ENCODE measurements at regions not wholly inside any gene's neighbourhood (a gene's known extent, or its start where the extent isn't known, plus 50 kb on each side); places are given as distances from the start of the nearest gene placed in this dataset.

- DNase-seq: no peak
- no peak overlapping the region for H2BK120ac ChIP-seq (ENCODE audit: insufficient read depth, low read length, poor library complexity)
- no CpG with 5 or more reads among the region's 5 CpGs for WGBS (ENCODE audit: extremely low coverage, insufficient coverage, insufficient read length)
- no peak overlapping the region for H2AK5ac ChIP-seq (ENCODE audit: low read length)
- peaks cover 8% of the 10 kb centered on the region for H3K79me1 ChIP-seq (ENCODE audit: low read length)
- H3K36me3 ChIP-seq (ENCODE audit: control insufficient read depth in 1 of 2, insufficient read depth in 2 of 2, low read length in 2 of 2): no peaks in the 10 kb centered on the region
- H3K4ac ChIP-seq (ENCODE audit: low read depth, low read length): no peak overlapping the region
- H3K23ac ChIP-seq (ENCODE audit: low read length): no peak overlapping the region
- no peak overlapping the region for H3K14ac ChIP-seq (ENCODE audit: low read length)
- no peaks in the 10 kb centered on the region for H3K79me2 ChIP-seq (ENCODE audit: control insufficient read depth, insufficient read depth, low read length, poor library complexity)
- no peaks in the 10 kb centered on the region for H3K27me3 ChIP-seq (ENCODE audit: insufficient read depth, low read length)
- peaks cover 5% of the 10 kb centered on the region for H3K9me3 ChIP-seq (ENCODE audit: insufficient read depth, low read depth, low read length)
- no peak overlapping the region for H4K12ac ChIP-seq (ENCODE audit: low read depth, low read length)
- H3K9ac ChIP-seq (ENCODE audit: low read length): no peak overlapping the region
- H3K4me3 ChIP-seq (ENCODE audit: low read depth, low read length): no peak overlapping the region
- no peak overlapping the region for H3K4me2 ChIP-seq (ENCODE audit: low read length)
- no peak overlapping the region for H4K8ac ChIP-seq (ENCODE audit: low read depth, low read length)
- no peak overlapping the region for H3K18ac ChIP-seq (ENCODE audit: low read length)
- no peak overlapping the region for H2BK12ac ChIP-seq (ENCODE audit: low read length)
- no peak overlapping the region for H4K91ac ChIP-seq (ENCODE audit: low read depth, low read length)
- H3K27ac ChIP-seq (ENCODE audit: low read depth, low read length): no peak overlapping the region
- peaks cover 5 to 12% of the 10 kb centered on the region in 2 experiments for H3K4me1 ChIP-seq (ENCODE audit: control insufficient read depth in 1 of 2, insufficient read depth in 2 of 2, low read length in 2 of 2)
- H2AFZ ChIP-seq (ENCODE audit: insufficient read depth, low read length, poor library complexity): no peak overlapping the region
- no peak overlapping the region for H2BK5ac ChIP-seq (ENCODE audit: low read depth, low read length, poor library complexity)
Measured at GRCh38 chr12:41936333-41936732, 208.3 kb downstream of the GXYLT1 start.

GRCh38 chr12:41935911-41936310 lies 208.8 kb downstream of the GXYLT1 start:
- no CpG with 5 or more reads among the region's 3 CpGs for WGBS (ENCODE audit: extremely low coverage, insufficient coverage, insufficient read length)
- no peak overlapping the region for H3K18ac ChIP-seq (ENCODE audit: low read length)

GRCh38 chr12:41932470-41932991 lies 212.1 kb downstream of the GXYLT1 start:
- peak overlapping the region; percentile 72 for H4K91ac ChIP-seq (ENCODE audit: low read depth, low read length)
- peaks cover 9% of the 10 kb centered on the region for H3K79me1 ChIP-seq (ENCODE audit: low read length)
- peak overlapping the region; percentile 63 for H3K4me3 ChIP-seq (ENCODE audit: low read depth, low read length)
- H3K9me3 ChIP-seq (ENCODE audit: insufficient read depth, low read depth, low read length): peaks cover 5% of the 10 kb centered on the region
- H2BK120ac ChIP-seq (ENCODE audit: insufficient read depth, low read length, poor library complexity): peak overlapping the region; percentile 76
- no CpG with 5 or more reads among the region's 35 CpGs for WGBS (ENCODE audit: extremely low coverage, insufficient coverage, insufficient read length)
- no peaks in the 10 kb centered on the region for H3K36me3 ChIP-seq (ENCODE audit: control insufficient read depth in 1 of 2, insufficient read depth in 2 of 2, low read length in 2 of 2)
- DNase-seq: peak in 1 of 2 donors; percentile 27
- no peaks in the 10 kb centered on the region for H3K27me3 ChIP-seq (ENCODE audit: insufficient read depth, low read length)
- H3K14ac ChIP-seq (ENCODE audit: low read length): no peak overlapping the region
- no peak overlapping the region for H3K18ac ChIP-seq (ENCODE audit: low read length)
- peak overlapping the region; percentile 79 for H3K4me2 ChIP-seq (ENCODE audit: low read length)
- peaks cover 5 to 12% of the 10 kb centered on the region in 2 experiments for H3K4me1 ChIP-seq (ENCODE audit: control insufficient read depth in 1 of 2, insufficient read depth in 2 of 2, low read length in 2 of 2)
- H3K79me2 ChIP-seq (ENCODE audit: control insufficient read depth, insufficient read depth, low read length, poor library complexity): no peaks in the 10 kb centered on the region
- no peak overlapping the region for H3K23ac ChIP-seq (ENCODE audit: low read length)
- peak overlapping the region; percentile 45 for H2BK5ac ChIP-seq (ENCODE audit: low read depth, low read length, poor library complexity)
- H2BK12ac ChIP-seq (ENCODE audit: low read length): peak overlapping the region; percentile 18
- H2AK5ac ChIP-seq (ENCODE audit: low read length): no peak overlapping the region
- peak overlapping the region; percentile 80 for H2AFZ ChIP-seq (ENCODE audit: insufficient read depth, low read length, poor library complexity)
- H3K27ac ChIP-seq (ENCODE audit: low read depth, low read length): peak overlapping the region; percentile 64
- H3K4ac ChIP-seq (ENCODE audit: low read depth, low read length): no peak overlapping the region
- peak overlapping the region; percentile 53 for H3K9ac ChIP-seq (ENCODE audit: low read length)
- peak overlapping the region; percentile 72 for H4K8ac ChIP-seq (ENCODE audit: low read depth, low read length)
- H4K12ac ChIP-seq (ENCODE audit: low read depth, low read length): peak overlapping the region; percentile 11

More at GRCh38 chr12:41935911-41936310, 208.8 kb downstream of the GXYLT1 start:
- H3K9ac ChIP-seq (ENCODE audit: low read length): no peak overlapping the region
- no peaks in the 10 kb centered on the region for H3K79me2 ChIP-seq (ENCODE audit: control insufficient read depth, insufficient read depth, low read length, poor library complexity)
- H3K4ac ChIP-seq (ENCODE audit: low read depth, low read length): no peak overlapping the region
- H3K14ac ChIP-seq (ENCODE audit: low read length): no peak overlapping the region
- peaks cover 5% of the 10 kb centered on the region for H3K9me3 ChIP-seq (ENCODE audit: insufficient read depth, low read depth, low read length)
- no peaks in the 10 kb centered on the region for H3K36me3 ChIP-seq (ENCODE audit: control insufficient read depth in 1 of 2, insufficient read depth in 2 of 2, low read length in 2 of 2)
- H2BK5ac ChIP-seq (ENCODE audit: low read depth, low read length, poor library complexity): no peak overlapping the region
- H3K4me1 ChIP-seq (ENCODE audit: control insufficient read depth in 1 of 2, insufficient read depth in 2 of 2, low read length in 2 of 2): peaks cover 5 to 12% of the 10 kb centered on the region in 2 experiments
- no peak for DNase-seq
- no peak overlapping the region for H2AFZ ChIP-seq (ENCODE audit: insufficient read depth, low read length, poor library complexity)
- no peak overlapping the region for H2AK5ac ChIP-seq (ENCODE audit: low read length)
- no peak overlapping the region for H3K23ac ChIP-seq (ENCODE audit: low read length)
- H3K4me3 ChIP-seq (ENCODE audit: low read depth, low read length): no peak overlapping the region
- H3K27ac ChIP-seq (ENCODE audit: low read depth, low read length): no peak overlapping the region
- no peak overlapping the region for H4K12ac ChIP-seq (ENCODE audit: low read depth, low read length)
- H3K4me2 ChIP-seq (ENCODE audit: low read length): no peak overlapping the region
- no peak overlapping the region for H4K8ac ChIP-seq (ENCODE audit: low read depth, low read length)
- no peaks in the 10 kb centered on the region for H3K27me3 ChIP-seq (ENCODE audit: insufficient read depth, low read length)
- H3K79me1 ChIP-seq (ENCODE audit: low read length): peaks cover 9% of the 10 kb centered on the region
- no peak overlapping the region for H2BK120ac ChIP-seq (ENCODE audit: insufficient read depth, low read length, poor library complexity)
- no peak overlapping the region for H4K91ac ChIP-seq (ENCODE audit: low read depth, low read length)
- no peak overlapping the region for H2BK12ac ChIP-seq (ENCODE audit: low read length)

GRCh38 chr12:41930866-41931437 lies 213.7 kb downstream of the GXYLT1 start:
- peaks cover 5 to 12% of the 10 kb centered on the region in 2 experiments for H3K4me1 ChIP-seq (ENCODE audit: control insufficient read depth in 1 of 2, insufficient read depth in 2 of 2, low read length in 2 of 2)
- H3K9me3 ChIP-seq (ENCODE audit: insufficient read depth, low read depth, low read length): peaks cover 3% of the 10 kb centered on the region
- no peak overlapping the region for H3K4me2 ChIP-seq (ENCODE audit: low read length)
- no peak overlapping the region for H3K4me3 ChIP-seq (ENCODE audit: low read depth, low read length)
- no peak overlapping the region for H2AFZ ChIP-seq (ENCODE audit: insufficient read depth, low read length, poor library complexity)
- H3K9ac ChIP-seq (ENCODE audit: low read length): no peak overlapping the region
- H2BK120ac ChIP-seq (ENCODE audit: insufficient read depth, low read length, poor library complexity): no peak overlapping the region
- H3K79me1 ChIP-seq (ENCODE audit: low read length): peaks cover 9% of the 10 kb centered on the region
- H4K91ac ChIP-seq (ENCODE audit: low read depth, low read length): no peak overlapping the region
- DNase-seq: peak; percentile 16 to 67
- no peak overlapping the region for H3K23ac ChIP-seq (ENCODE audit: low read length)
- no peak overlapping the region for H3K14ac ChIP-seq (ENCODE audit: low read length)
- H2AK5ac ChIP-seq (ENCODE audit: low read length): no peak overlapping the region
- no peaks in the 10 kb centered on the region for H3K79me2 ChIP-seq (ENCODE audit: control insufficient read depth, insufficient read depth, low read length, poor library complexity)
- no peaks in the 10 kb centered on the region for H3K36me3 ChIP-seq (ENCODE audit: control insufficient read depth in 1 of 2, insufficient read depth in 2 of 2, low read length in 2 of 2)
- no peak overlapping the region for H3K27ac ChIP-seq (ENCODE audit: low read depth, low read length)
- no CpG with 5 or more reads among the region's 7 CpGs for WGBS (ENCODE audit: extremely low coverage, insufficient coverage, insufficient read length)
- no peak overlapping the region for H4K12ac ChIP-seq (ENCODE audit: low read depth, low read length)
- H3K18ac ChIP-seq (ENCODE audit: low read length): no peak overlapping the region
- no peaks in the 10 kb centered on the region for H3K27me3 ChIP-seq (ENCODE audit: insufficient read depth, low read length)
- no peak overlapping the region for H2BK12ac ChIP-seq (ENCODE audit: low read length)
- no peak overlapping the region for H3K4ac ChIP-seq (ENCODE audit: low read depth, low read length)
- H2BK5ac ChIP-seq (ENCODE audit: low read depth, low read length, poor library complexity): no peak overlapping the region
- H4K8ac ChIP-seq (ENCODE audit: low read depth, low read length): no peak overlapping the region

Measured in trophoblast cell (in vitro differentiated cells and primary cell).